HEK293 (cell line): ENCODE measurements at regions not wholly inside any gene's neighbourhood (a gene's known extent, or its start where the extent isn't known, plus 50 kb on each side); places are given as distances from the start of the nearest gene placed in this dataset.

Source experiments
- CTCF ChIA-PET: fragments of 350-600 bp; formaldehyde crosslinking; extraction: SDS; loops from one replicate; lab custom pipeline; 2021; ENCODE audit warnings: antibody characterized with exemption; lab: Yijun Ruan, JAX
- POLR2A ChIA-PET: fragments of 300-600 bp; formaldehyde crosslinking; extraction: SDS; loops from one replicate; lab custom pipeline; 2020; ENCODE audit warnings: antibody characterized with exemption, inconsistent platforms; lab: Yijun Ruan, JAX
- H3K27ac ChIP-seq: fragments of 200-500 bp; sonication (Bioruptor generic); 2 replicates; pipeline ENCODE4 v1.5.1; 2014; ENCODE audit warnings: low read depth, low read length, control low read depth, inconsistent platforms; ENCODE audit errors: extremely low read depth
- H3K36me3 ChIP-seq, 2 experiments: fragments of 200-500 bp in 1 of 2; sonication (Bioruptor generic) in 1 of 2; 1 replicate in 1 of 2; 2 replicates in 1 of 2; pipeline ENCODE4 v1.5.1; 2014 to 2017; ENCODE audit warnings: inconsistent platforms in 2 of 2, low read length in 2 of 2; ENCODE audit not compliant: control insufficient read depth in 2 of 2, insufficient read depth in 1 of 2
- H3K4me1 ChIP-seq: fragments of 200-500 bp; sonication (Bioruptor generic); 2 replicates; pipeline ENCODE4 v1.5.1; 2014; ENCODE audit warnings: mild to moderate bottlenecking, low read length, inconsistent platforms; ENCODE audit not compliant: control insufficient read depth, insufficient read depth
- H3K4me3 ChIP-seq: 2 replicates; pipeline ENCODE4 v1.5.1; 2011; ENCODE audit warnings: low read depth, mild to moderate bottlenecking, control low read depth, low read length, moderate library complexity
- H3K9me3 ChIP-seq: fragments of 200-500 bp; sonication (Bioruptor generic); 2 replicates; pipeline ENCODE4 v1.5.1; 2014; ENCODE audit warnings: low read depth, low read length, inconsistent platforms; ENCODE audit not compliant: control insufficient read depth, insufficient read depth
- IKZF3 ChIP-seq: fragments of 450-650 bp; IDR thresholded peaks from 2 replicates; pipeline ENCODE4 v1.5.0; 2018; ENCODE audit warnings: missing biosample characterization, mild to moderate bottlenecking, missing genetic modification characterization, moderate library complexity
- PRDM1 ChIP-seq: fragments of 450-650 bp; formaldehyde crosslinking; IDR thresholded peaks from 2 replicates; pipeline ENCODE4; 2016; ENCODE audit warnings: missing biosample characterization, missing genetic modification characterization
- ZBTB20 ChIP-seq: fragments of 450-650 bp; formaldehyde crosslinking; IDR thresholded peaks from 2 replicates; pipeline ENCODE4 v1.5.1; 2016; ENCODE audit warnings: missing biosample characterization, missing genetic modification characterization
- ZNF311 ChIP-seq: fragments of 450-650 bp; formaldehyde crosslinking; IDR thresholded peaks from 2 replicates; pipeline ENCODE4 v1.5.1; 2017; ENCODE audit warnings: missing biosample characterization, missing genetic modification characterization, borderline replicate concordance
- ZNF37A ChIP-seq: fragments of 450-650 bp; IDR thresholded peaks from 2 replicates; pipeline ENCODE4 v1.5.1; 2018; ENCODE audit warnings: missing biosample characterization, missing genetic modification characterization
- ZNF48 ChIP-seq: fragments of 450-650 bp; formaldehyde crosslinking; IDR thresholded peaks from 2 replicates; pipeline ENCODE4 v1.5.1; 2016; ENCODE audit warnings: missing biosample characterization, missing genetic modification characterization
- ZNF510 ChIP-seq: fragments of 450-650 bp; formaldehyde crosslinking; IDR thresholded peaks from 2 replicates; pipeline ENCODE4 v1.5.1; 2018; ENCODE audit warnings: mild to moderate bottlenecking, missing genetic modification characterization, missing biosample characterization; ENCODE audit not compliant: insufficient replicate concordance
- ZNF623 ChIP-seq: fragments of 450-650 bp; formaldehyde crosslinking; IDR thresholded peaks from 2 replicates; pipeline ENCODE4 v1.5.1; 2016; ENCODE audit warnings: missing biosample characterization, missing genetic modification characterization
- ZNF624 ChIP-seq: fragments of 450-650 bp; formaldehyde crosslinking; IDR thresholded peaks from 2 replicates; pipeline ENCODE4 v1.5.1; 2017; ENCODE audit warnings: missing biosample characterization, missing genetic modification characterization
- ZNF654 ChIP-seq: fragments of 450-650 bp; formaldehyde crosslinking; IDR thresholded peaks from 2 replicates; pipeline ENCODE4 v1.5.1; 2016; ENCODE audit warnings: low read depth, missing biosample characterization, missing genetic modification characterization
- ZNF792 ChIP-seq: fragments of 450-650 bp; formaldehyde crosslinking; IDR thresholded peaks from 2 replicates; pipeline ENCODE4 v1.5.1; 2016; ENCODE audit warnings: missing biosample characterization, missing genetic modification characterization
- TF ChIP-seq, protein P1 (sequence below): fragments of 450-650 bp; formaldehyde crosslinking; IDR thresholded peaks from 2 replicates; pipeline ENCODE4 v1.5.1; 2016; ENCODE audit warnings: missing biosample characterization, missing genetic modification characterization
- TF ChIP-seq, protein P2 (sequence below): fragments of 450-650 bp; IDR thresholded peaks from 2 replicates; pipeline ENCODE4 v1.5.1; 2018; ENCODE audit warnings: missing biosample characterization, missing genetic modification characterization
- TF ChIP-seq, protein P3 (sequence below): fragments of 450-650 bp; formaldehyde crosslinking; IDR thresholded peaks from 2 replicates; pipeline ENCODE4 v1.5.1; 2017; ENCODE audit warnings: missing biosample characterization, missing genetic modification characterization

DNA sequence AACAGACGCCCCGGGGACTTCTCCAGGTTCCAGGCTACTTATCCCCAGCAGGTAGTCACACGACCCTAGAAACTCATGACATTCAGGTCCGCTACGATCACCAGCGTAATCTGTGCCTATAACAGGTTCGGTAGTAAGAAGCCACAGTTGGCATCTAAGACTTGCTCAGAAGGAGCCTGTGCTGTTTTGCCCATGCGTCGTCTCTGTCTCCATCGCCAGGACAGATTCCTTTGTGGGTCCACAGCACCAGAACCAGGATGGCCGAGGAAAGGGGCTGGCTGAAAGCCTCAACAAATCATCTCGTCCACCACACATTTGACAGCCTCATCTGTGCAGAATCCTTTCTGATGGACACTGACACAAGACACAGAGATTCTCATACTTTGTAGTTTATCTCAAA, 319.5 kb upstream of the AGA start (continued):
- TF ChIP-seq, protein P1, sequence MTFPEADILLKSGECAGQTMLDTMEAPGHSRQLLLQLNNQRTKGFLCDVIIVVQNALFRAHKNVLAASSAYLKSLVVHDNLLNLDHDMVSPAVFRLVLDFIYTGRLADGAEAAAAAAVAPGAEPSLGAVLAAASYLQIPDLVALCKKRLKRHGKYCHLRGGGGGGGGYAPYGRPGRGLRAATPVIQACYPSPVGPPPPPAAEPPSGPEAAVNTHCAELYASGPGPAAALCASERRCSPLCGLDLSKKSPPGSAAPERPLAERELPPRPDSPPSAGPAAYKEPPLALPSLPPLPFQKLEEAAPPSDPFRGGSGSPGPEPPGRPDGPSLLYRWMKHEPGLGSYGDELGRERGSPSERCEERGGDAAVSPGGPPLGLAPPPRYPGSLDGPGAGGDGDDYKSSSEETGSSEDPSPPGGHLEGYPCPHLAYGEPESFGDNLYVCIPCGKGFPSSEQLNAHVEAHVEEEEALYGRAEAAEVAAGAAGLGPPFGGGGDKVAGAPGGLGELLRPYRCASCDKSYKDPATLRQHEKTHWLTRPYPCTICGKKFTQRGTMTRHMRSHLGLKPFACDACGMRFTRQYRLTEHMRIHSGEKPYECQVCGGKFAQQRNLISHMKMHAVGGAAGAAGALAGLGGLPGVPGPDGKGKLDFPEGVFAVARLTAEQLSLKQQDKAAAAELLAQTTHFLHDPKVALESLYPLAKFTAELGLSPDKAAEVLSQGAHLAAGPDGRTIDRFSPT (tag by site-specific recombination) = no peak
- TF ChIP-seq ZNF623 (tag by site-specific recombination) (no peak), ZNF510 (tag by site-specific recombination) (no peak), ZBTB20 (tag by site-specific recombination) (no peak), ZNF37A (tag by site-specific recombination) (no peak), ZNF624 (tag by site-specific recombination) (no peak)
- TF ChIP-seq, protein P2, sequence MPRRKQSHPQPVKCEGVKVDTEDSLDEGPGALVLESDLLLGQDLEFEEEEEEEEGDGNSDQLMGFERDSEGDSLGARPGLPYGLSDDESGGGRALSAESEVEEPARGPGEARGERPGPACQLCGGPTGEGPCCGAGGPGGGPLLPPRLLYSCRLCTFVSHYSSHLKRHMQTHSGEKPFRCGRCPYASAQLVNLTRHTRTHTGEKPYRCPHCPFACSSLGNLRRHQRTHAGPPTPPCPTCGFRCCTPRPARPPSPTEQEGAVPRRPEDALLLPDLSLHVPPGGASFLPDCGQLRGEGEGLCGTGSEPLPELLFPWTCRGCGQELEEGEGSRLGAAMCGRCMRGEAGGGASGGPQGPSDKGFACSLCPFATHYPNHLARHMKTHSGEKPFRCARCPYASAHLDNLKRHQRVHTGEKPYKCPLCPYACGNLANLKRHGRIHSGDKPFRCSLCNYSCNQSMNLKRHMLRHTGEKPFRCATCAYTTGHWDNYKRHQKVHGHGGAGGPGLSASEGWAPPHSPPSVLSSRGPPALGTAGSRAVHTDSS = no peak

DNA sequence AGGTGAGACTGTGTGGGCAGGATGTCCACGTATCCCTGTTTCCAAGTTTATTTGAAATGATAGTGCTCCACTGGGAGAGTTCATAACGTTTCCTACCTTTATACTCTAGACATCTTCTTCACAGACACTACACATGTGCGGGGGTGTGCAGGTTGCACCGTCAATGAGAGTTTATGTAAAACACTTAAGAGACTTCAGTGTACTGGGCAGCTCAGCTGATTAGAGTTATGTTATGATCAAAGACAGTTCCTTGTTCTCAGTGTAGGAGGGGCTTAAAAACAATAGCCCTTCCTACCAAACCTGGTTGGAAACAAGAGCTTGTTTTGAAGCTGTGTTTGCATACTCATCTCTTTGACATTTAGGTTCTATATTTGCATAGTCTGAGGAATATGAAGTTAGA, 326.9 kb upstream of the AGA start:
- POLR2A ChIA-PET = no interaction called here
- no peak for TF ChIP-seq PRDM1 (tag by site-specific recombination)
- no peaks in the 10 kb centered on the region for H3K4me1 ChIP-seq
- no peak overlapping the region for H3K4me3 ChIP-seq
- CTCF ChIA-PET = interaction anchor here (0.6 kb wide), 1 partner anchor 118 kb away, joined by 3 read pairs; no protein-coding TSS in a partner anchor
- no peaks in the 10 kb centered on the region for H3K36me3 ChIP-seq
- H3K9me3 ChIP-seq = no peaks in the 10 kb centered on the region
- H3K27ac ChIP-seq = no peak overlapping the region

DNA sequence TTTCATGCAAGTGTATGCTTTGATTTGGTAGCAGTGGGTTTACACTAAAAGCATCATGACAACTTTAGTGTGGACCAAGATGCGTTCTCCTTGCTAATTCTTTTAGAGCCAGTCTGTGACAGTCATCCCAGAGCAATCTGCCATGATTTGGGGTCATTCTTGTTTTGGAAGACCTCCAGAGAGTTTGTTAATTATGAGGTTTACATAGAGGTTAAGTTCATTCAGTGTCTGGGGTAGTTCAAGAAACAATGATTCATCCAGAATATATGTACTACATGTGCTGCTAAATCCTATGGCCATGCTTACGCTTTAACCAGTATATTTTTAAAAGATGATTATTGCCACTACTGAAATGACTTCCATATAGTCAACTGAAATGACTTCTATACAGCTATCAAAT, 328.5 kb upstream of the AGA start:
- no peak overlapping the region for H3K4me3 ChIP-seq
- TF ChIP-seq ZNF792 (no peak), ZNF48 (tag by site-specific recombination) (no peak), ZNF654 (tag by site-specific recombination) (no peak), IKZF3 (tag by site-specific recombination) (no peak), ZNF311 (no peak)
- TF ChIP-seq, protein P1 (tag by site-specific recombination) = no peak
- TF ChIP-seq, protein P3, sequence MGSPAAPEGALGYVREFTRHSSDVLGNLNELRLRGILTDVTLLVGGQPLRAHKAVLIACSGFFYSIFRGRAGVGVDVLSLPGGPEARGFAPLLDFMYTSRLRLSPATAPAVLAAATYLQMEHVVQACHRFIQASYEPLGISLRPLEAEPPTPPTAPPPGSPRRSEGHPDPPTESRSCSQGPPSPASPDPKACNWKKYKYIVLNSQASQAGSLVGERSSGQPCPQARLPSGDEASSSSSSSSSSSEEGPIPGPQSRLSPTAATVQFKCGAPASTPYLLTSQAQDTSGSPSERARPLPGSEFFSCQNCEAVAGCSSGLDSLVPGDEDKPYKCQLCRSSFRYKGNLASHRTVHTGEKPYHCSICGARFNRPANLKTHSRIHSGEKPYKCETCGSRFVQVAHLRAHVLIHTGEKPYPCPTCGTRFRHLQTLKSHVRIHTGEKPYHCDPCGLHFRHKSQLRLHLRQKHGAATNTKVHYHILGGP (tag by site-specific recombination) = no peak
- TF ChIP-seq, all 188 proteins: peak for 0
- H3K9me3 ChIP-seq = no peaks in the 10 kb centered on the region
- no peaks in the 10 kb centered on the region for H3K4me1 ChIP-seq
- no peak overlapping the region for H3K27ac ChIP-seq
- POLR2A ChIA-PET = no interaction called here
- H3K36me3 ChIP-seq = no peaks in the 10 kb centered on the region
- CTCF ChIA-PET = no interaction called here
